PC-3 (cell line): ENCODE measurements at regions not wholly inside any gene's neighbourhood (a gene's known extent, or its start where the extent isn't known, plus 50 kb on each side); places are given as distances from the start of the nearest gene placed in this dataset.

ENCODE experiments used
- ATAC-seq: fragments of 200-7000 bp; cut with Tn5 transposase; 2 replicates; pipeline ENCODE4 v1.9.1; 2020; ENCODE audit warnings: mild to moderate bottlenecking, moderate library complexity
- BruUV-seq: library from RNA; stranded (reverse); fragments of 400-500 nt; replicated peaks from 2 replicates; lab custom pipeline; 2021; lab: Mats Ljungman, UMichigan
- CTCF ChIA-PET: fragments of 300-600 bp; sonication (Branson Sonifier 250); formaldehyde crosslinking; loops from one replicate; lab custom pipeline; 2022; ENCODE audit warnings: antibody characterized with exemption; lab: Charles Lee
- POLR2A ChIA-PET: fragments of 300-600 bp; sonication (Branson Sonifier 250); formaldehyde crosslinking; loops from one replicate; lab custom pipeline; 2022; ENCODE audit warnings: antibody characterized with exemption; ENCODE audit not compliant: unreplicated experiment; lab: Charles Lee
- DNase-seq: peaks from one replicate; pipeline ENCODE4 v3.0.0-alpha.2; 2015
- H2AFZ ChIP-seq: fragments of 300-600 bp; sonication (generic); 2 replicates; pipeline ENCODE4 v1.6.0; 2016; ENCODE audit warnings: antibody characterized with exemption, low read length
- H3F3A ChIP-seq: fragments of 300-600 bp; sonication (generic); one replicate; pipeline ENCODE4 v1.6.0; 2017; ENCODE audit warnings: antibody characterized with exemption, low read length, control low read depth, mild to moderate bottlenecking; ENCODE audit not compliant: unreplicated experiment
- H3K27ac ChIP-seq: fragments of 300-600 bp; sonication (generic); 2 replicates; pipeline ENCODE4 v1.5.1; 2016; ENCODE audit warnings: mild to moderate bottlenecking, low read length
- H3K27me3 ChIP-seq: fragments of 300-600 bp; sonication (generic); 2 replicates; pipeline ENCODE4 v1.6.1; 2016; ENCODE audit warnings: low read length, mixed read lengths
- H3K36me3 ChIP-seq: fragments of 300-600 bp; sonication (generic); 2 replicates; pipeline ENCODE4 v1.6.1; 2016; ENCODE audit warnings: low read depth, mixed run types, low read length, mixed read lengths
- H3K4me1 ChIP-seq: fragments of 300-600 bp; sonication (generic); 2 replicates; pipeline ENCODE4 v1.5.1; 2016; ENCODE audit warnings: low read length; ENCODE audit not compliant: insufficient read depth
- H3K4me2 ChIP-seq: fragments of 300-600 bp; sonication (generic); 2 replicates; pipeline ENCODE4 v1.6.0; 2016; ENCODE audit warnings: low read length
- H3K4me3 ChIP-seq: fragments of 300-600 bp; sonication (generic); 2 replicates; pipeline ENCODE4 v1.5.1; 2016; ENCODE audit warnings: mild to moderate bottlenecking, low read length, mixed read lengths
- H3K79me2 ChIP-seq: fragments of 300-600 bp; sonication (generic); 2 replicates; pipeline ENCODE4 v1.6.1; 2017; ENCODE audit warnings: low read length, mixed read lengths
- H3K9ac ChIP-seq: fragments of 300-600 bp; sonication (generic); 2 replicates; pipeline ENCODE4 v1.6.0; 2016; ENCODE audit warnings: mild to moderate bottlenecking, low read length
- H3K9me2 ChIP-seq: fragments of 300-600 bp; sonication (generic); replicated peaks from 2 replicates; pipeline ENCODE4 v1.6.1; 2016; ENCODE audit warnings: mixed run types, low read length, mixed read lengths
- H3K9me3 ChIP-seq: fragments of 300-600 bp; sonication (generic); 2 replicates; pipeline ENCODE4 v1.6.1; 2016; ENCODE audit warnings: low read length, mixed read lengths
- H4K20me1 ChIP-seq: fragments of 300-600 bp; sonication (generic); 2 replicates; pipeline ENCODE4 v1.6.1; 2016; ENCODE audit warnings: low read length, mixed read lengths
- CTCF ChIP-seq: fragments of 300-600 bp; sonication (generic); conservative IDR thresholded peaks from 2 replicates; pipeline ENCODE4 v1.5.1; 2017; ENCODE audit warnings: antibody characterized with exemption, low read depth, mild to moderate bottlenecking, low read length
- EZH2 ChIP-seq: fragments of 300-600 bp; sonication (generic); IDR thresholded peaks from one replicate; pipeline ENCODE4 v1.6.1; 2017; ENCODE audit warnings: antibody characterized with exemption, mild to moderate bottlenecking, low read length; ENCODE audit not compliant: unreplicated experiment
- EZH2phosphoT487 ChIP-seq: fragments of 300-600 bp; sonication (generic); IDR thresholded peaks from 2 replicates; pipeline ENCODE4 v1.6.1; 2018; ENCODE audit warnings: mild to moderate bottlenecking, antibody characterized with exemption, low read length, borderline replicate concordance
- intact Hi-C: fragments of 100-400 bp; cut with micrococcal nuclease; formaldehyde crosslinking; loops from 2 replicates; pipeline ENCODE4 v1.9.0; 2023

- Histone ChIP-seq H2AFZ (no peak overlapping the region), H3K4me3 (no peak overlapping the region), H3K9me3 (no peaks in the 10 kb centered on the region), H3K9me2 (no peaks in the 10 kb centered on the region), H3F3A (no peaks in the 10 kb centered on the region), H3K79me2 (no peaks in the 10 kb centered on the region), H3K4me2 (no peak overlapping the region), H4K20me1 (no peaks in the 10 kb centered on the region), H3K9ac (no peak overlapping the region), H3K27ac (no peak overlapping the region), H3K4me1 (no peaks in the 10 kb centered on the region), H3K36me3 (no peaks in the 10 kb centered on the region), H3K27me3 (no peaks in the 10 kb centered on the region)
- intact Hi-C loops, result no loop called here
- ChIA-PET POLR2A (no interaction called here), CTCF (no interaction called here)
- BruUV-seq, result no TSS peak
- no peak for TF ChIP-seq EZH2
- no peak for TF ChIP-seq EZH2phosphoT487
- no peak for TF ChIP-seq CTCF
- no peak for DNase-seq
- ATAC-seq, result no peak
Measured at GRCh38 chr3:8212794-8213193, 288.8 kb upstream of the LMCD1 start.

- ATAC-seq, result no peak
- ChIA-PET POLR2A (no interaction called here), CTCF (no interaction called here)
- H3K4me2 ChIP-seq, result no peak overlapping the region
- no peaks in the 10 kb centered on the region for H3K79me2 ChIP-seq
- no peaks in the 10 kb centered on the region for H3K27me3 ChIP-seq
- H3K4me3 ChIP-seq, result no peak overlapping the region
- H3F3A ChIP-seq, result no peaks in the 10 kb centered on the region
- intact Hi-C loops, result no loop called here
- H4K20me1 ChIP-seq, result no peaks in the 10 kb centered on the region
- TF ChIP-seq CTCF (no peak), EZH2phosphoT487 (no peak), EZH2 (no peak)
- H3K9me3 ChIP-seq, result no peaks in the 10 kb centered on the region
- no peaks in the 10 kb centered on the region for H3K9me2 ChIP-seq
- H3K36me3 ChIP-seq, result no peaks in the 10 kb centered on the region
- H3K9ac ChIP-seq, result no peak overlapping the region
- H3K4me1 ChIP-seq, result no peaks in the 10 kb centered on the region
- no TSS peak for BruUV-seq
- no peak for DNase-seq
- H2AFZ ChIP-seq, result no peak overlapping the region
- no peak overlapping the region for H3K27ac ChIP-seq
Measured at GRCh38 chr3:8213286-8213685, 288.3 kb upstream of the LMCD1 start.

- no peaks in the 10 kb centered on the region for H3K36me3 ChIP-seq
- 0 out of 2 replicates have a peak, but pooled peaks cover 5% of the 10 kb centered on the region for H3K9me2 ChIP-seq
- H3K4me2 ChIP-seq, result no peak overlapping the region
- no peaks in the 10 kb centered on the region for H3K9me3 ChIP-seq
- H3K79me2 ChIP-seq, result no peaks in the 10 kb centered on the region
- no peaks in the 10 kb centered on the region for H4K20me1 ChIP-seq
- H2AFZ ChIP-seq, result no peak overlapping the region
- H3K4me1 ChIP-seq, result no peaks in the 10 kb centered on the region
- intact Hi-C loops, result no loop called here
- ATAC-seq (no peak), DNase-seq (no peak)
- no peaks in the 10 kb centered on the region for H3K27me3 ChIP-seq
- no peaks in the 10 kb centered on the region for H3F3A ChIP-seq
- BruUV-seq, result no TSS peak
- POLR2A ChIA-PET, result no interaction called here
- no peak overlapping the region for H3K9ac ChIP-seq
- TF ChIP-seq EZH2phosphoT487 (no peak), EZH2 (no peak), CTCF (no peak)
- CTCF ChIA-PET, result no interaction called here
- no peak overlapping the region for H3K27ac ChIP-seq
- no peak overlapping the region for H3K4me3 ChIP-seq
Measured at GRCh38 chr3:8215821-8216220, 285.8 kb upstream of the LMCD1 start.
